SIG-M5 treated with dmso at 0.1 percent for 504 hours (cell line): ENCODE measurements at regions not wholly inside any gene's neighbourhood (a gene's known extent, or its start where the extent isn't known, plus 50 kb on each side); places are given as distances from the start of the nearest gene placed in this dataset.

ENCODE experiments used
- DNase-seq: peaks from one replicate; lab custom pipeline; 2025; ENCODE audit not compliant: unreplicated experiment; lab: John Stamatoyannopoulos, UW

GRCh38 chr12:69061574-69061973 lies 128.6 kb upstream of the CPM start:
- DNase-seq = no peak

GRCh38 chr12:69062621-69063237 lies 129.8 kb upstream of the CPM start:
- DNase-seq = no peak

DNA sequence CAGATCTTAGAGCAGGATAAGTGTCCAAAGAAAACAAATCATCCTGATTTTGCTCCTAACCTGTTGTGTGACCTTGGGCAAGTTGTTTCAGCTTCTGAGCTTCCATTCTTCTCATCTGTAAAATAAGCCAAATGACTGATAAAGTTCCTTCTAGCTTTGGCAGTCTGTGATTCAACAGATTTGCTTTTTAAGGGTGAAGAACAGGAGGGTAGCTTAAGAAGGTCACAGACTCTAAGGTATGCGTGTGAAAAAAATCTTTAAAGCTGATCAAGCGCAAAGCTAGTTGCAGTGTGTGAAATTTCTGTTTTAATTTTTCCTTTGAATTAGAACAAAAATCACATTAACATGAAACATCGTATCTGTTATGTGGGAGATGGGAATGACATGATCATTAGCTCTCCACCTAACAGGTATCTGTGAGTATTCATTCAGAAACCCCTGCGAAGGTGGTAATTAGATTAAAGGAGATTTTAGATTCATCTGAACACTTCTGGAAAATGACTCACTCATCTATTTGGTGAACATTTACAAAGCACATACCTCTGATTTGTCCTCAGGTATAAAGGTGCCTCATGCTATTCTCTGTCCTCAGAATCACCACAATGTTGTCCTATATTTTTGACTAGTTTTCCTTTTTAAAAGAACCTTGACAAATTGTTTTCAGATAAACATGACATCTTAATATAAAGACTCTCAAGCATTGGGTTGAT lies 131.9 kb upstream of the CPM start:
- no peak for DNase-seq

DNA sequence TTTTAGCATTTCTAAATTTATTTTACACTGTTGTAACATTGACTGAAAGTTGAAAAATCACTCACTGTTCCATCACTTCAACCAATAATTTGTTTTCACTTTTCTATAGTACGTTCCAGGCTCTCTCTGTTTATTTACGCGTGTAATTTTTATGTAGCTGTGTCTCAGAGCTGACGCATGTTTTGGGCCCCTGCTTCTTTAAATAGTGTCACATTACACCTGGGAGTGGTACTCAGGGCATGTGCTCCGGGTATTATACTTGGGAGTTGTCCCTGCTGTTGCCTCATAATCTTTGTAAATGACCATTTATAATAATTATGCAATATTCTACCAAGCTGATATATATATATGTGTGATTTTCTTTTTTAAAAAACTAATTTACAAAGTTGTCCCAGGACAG lies 132.8 kb upstream of the CPM start:
- DNase-seq = no peak

- DNase-seq = no peak
Measured at GRCh38 chr12:69066492-69067373, 133.8 kb upstream of the CPM start.

DNA sequence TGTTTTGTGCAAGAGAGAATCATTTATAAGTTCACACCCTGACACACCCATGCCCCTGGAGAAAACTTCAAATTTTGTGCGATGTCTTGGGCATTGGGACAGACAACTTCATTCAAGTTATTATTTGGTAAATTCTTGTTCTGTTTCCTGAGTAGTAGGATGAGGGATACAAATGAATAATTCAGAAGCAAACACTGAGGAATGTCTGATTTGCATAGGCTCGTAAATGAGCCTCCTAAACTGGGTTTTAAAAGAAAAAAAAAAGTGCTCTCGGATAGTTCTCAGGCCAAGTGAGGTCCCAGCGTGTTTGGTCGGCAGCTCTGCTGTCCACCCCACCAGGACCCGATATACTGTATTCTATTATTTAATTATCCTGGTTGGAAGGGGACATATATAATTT lies 134.7 kb upstream of the CPM start:
- DNase-seq = no peak

- DNase-seq = no peak
Measured at GRCh38 chr12:69068448-69068847, 135.5 kb upstream of the CPM start.

GRCh38 chr12:69069479-69069878 lies 136.5 kb upstream of the CPM start:
- no peak for DNase-seq

GRCh38 chr12:69070319-69071090 lies 137.5 kb upstream of the CPM start:
- DNase-seq = peak; percentile 73

- DNase-seq = no peak
Measured at GRCh38 chr12:69071091-69071370, 138.1 kb upstream of the CPM start.

DNA sequence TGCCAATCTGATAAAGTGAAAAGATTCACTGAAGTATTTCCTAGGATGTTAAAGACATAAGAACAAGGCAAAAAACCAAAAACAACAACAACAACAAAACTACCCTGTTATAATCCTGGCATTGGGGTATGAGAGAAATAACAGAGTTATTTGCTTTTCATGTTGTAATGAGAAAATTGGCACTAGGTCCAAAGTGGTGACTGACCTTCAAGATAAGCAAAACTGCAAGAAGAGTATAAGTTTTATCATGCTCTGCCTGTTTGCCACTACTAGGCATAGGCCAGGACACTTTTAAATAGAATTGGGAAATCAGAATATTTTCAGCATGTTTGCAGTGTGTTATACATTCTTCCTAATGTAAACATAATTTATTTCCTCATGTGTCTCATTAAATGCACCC lies 140.1 kb upstream of the CPM start:
- DNase-seq = no peak

- DNase-seq = no peak
Measured at GRCh38 chr12:69074556-69075349, 141.8 kb upstream of the CPM start.

DNA sequence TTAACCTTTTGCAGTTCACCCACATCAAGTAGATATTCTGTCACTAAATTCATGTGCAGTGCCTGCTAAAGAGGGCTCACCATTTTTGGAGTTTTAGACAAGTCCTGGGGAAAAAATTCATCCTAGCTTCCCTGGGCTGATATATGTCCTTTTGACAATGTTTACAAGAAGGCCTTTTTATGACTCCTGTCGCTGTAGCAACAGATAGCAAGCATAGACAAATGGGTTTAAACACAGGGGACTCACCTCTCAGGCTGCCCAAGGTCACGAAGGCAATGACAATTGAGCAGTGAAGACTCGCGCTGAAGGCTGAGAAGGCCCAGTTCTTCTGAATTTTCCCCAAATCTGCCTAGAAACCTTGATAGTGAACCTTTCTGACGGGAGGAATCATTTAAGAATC lies 150.7 kb upstream of the CPM start:
- no peak for DNase-seq

- DNase-seq = no peak
Measured at GRCh38 chr12:69084816-69085378, 151.9 kb upstream of the CPM start.

- DNase-seq = no peak
Measured at GRCh38 chr12:69085852-69086251, 152.9 kb upstream of the CPM start.

- DNase-seq = no peak
Measured at GRCh38 chr12:69087986-69088385, 151.4 kb upstream of the CPSF6 start.

DNA sequence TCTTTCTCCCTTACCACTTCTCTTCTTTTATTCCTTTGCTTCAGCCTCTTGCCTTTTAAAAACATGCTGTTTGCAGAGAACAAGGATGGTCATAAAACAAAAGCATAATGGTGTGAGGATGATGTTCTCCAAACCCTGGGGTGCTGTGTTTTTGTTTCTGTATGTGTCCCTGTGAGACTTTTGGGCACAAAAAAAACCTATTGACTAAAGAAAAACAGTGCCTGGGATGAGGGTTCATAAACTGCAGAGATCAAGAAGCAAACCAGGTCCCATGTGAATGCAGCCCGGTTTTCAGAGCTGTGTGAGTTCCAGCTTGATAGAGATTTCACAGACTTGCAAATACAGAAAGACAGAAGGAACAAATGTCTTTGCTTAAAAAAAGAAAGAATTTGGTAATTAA lies 148.6 kb upstream of the CPSF6 start:
- DNase-seq = no peak

GRCh38 chr12:69091442-69092017 lies 147.8 kb upstream of the CPSF6 start:
- no peak for DNase-seq

GRCh38 chr12:69092137-69092536 lies 147.2 kb upstream of the CPSF6 start:
- DNase-seq = no peak

GRCh38 chr12:69094606-69095216 lies 144.7 kb upstream of the CPSF6 start:
- no peak for DNase-seq
